Upper lobe of left lung (tissue), 4 donors: ENCODE measurements at regions not wholly inside any gene's neighbourhood (a gene's known extent, or its start where the extent isn't known, plus 50 kb on each side); places are given as distances from the start of the nearest gene placed in this dataset.
"Not testable (repeated sequence)": the region's sequence is repeated elsewhere in the genome, so short reads cannot be mapped to it uniquely, and the experiment has no call there.

Experiments
- EP300 ChIP-seq, 4 donors: sonication (generic); formaldehyde crosslinking; IDR thresholded peaks; one replicate each; pipeline ENCODE4 v1.5.1; 2017; ENCODE audit warnings: antibody characterized with exemption in 4 of 4, control low read depth in 2 of 4
- POLR2A ChIP-seq, 4 donors: fragments of 450-650 bp; IDR thresholded peaks; one replicate each; pipeline ENCODE4 v1.5.1; 2016 to 2017; ENCODE audit warnings: antibody characterized with exemption in 4 of 4, mild to moderate bottlenecking in 2 of 4
- POLR2AphosphoS5 ChIP-seq, 2 donors: sonication (generic); formaldehyde crosslinking; IDR thresholded peaks; one replicate each; pipeline ENCODE4 v1.5.1; 2017; ENCODE audit warnings: antibody characterized with exemption in 2 of 2
- TF ChIP-seq, protein P1 (sequence below), 6 experiments: fragments of 450-650 bp in 4 of 6; fragments of 200-600 bp in 2 of 6; sonication (generic) in 2 of 6; IDR thresholded peaks; one replicate each; pipeline ENCODE4 v1.5.1; 2016 to 2019; ENCODE audit warnings: antibody characterized with exemption in 6 of 6

DNA sequence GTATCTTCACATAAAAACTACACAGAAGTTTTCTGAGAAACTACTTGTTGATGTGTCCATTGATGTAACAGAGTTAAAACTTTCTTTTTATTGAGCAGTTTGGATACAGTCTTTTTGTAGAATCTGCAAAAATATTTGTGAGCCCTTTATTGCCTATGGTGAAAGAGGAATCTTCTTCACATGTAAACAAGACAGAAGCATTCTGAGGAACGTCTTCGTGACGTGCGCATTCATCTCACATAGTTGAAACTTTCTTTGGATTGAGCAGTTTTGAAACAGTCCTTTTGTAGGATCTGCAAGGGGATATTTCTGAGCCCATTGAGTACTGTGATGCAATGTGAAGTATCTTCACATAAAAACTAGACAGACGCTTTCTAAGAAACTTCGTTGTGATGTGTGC lies 3023.6 kb downstream of the TUBA3C start:
- TF ChIP-seq, protein P1, sequence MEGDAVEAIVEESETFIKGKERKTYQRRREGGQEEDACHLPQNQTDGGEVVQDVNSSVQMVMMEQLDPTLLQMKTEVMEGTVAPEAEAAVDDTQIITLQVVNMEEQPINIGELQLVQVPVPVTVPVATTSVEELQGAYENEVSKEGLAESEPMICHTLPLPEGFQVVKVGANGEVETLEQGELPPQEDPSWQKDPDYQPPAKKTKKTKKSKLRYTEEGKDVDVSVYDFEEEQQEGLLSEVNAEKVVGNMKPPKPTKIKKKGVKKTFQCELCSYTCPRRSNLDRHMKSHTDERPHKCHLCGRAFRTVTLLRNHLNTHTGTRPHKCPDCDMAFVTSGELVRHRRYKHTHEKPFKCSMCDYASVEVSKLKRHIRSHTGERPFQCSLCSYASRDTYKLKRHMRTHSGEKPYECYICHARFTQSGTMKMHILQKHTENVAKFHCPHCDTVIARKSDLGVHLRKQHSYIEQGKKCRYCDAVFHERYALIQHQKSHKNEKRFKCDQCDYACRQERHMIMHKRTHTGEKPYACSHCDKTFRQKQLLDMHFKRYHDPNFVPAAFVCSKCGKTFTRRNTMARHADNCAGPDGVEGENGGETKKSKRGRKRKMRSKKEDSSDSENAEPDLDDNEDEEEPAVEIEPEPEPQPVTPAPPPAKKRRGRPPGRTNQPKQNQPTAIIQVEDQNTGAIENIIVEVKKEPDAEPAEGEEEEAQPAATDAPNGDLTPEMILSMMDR (IDR thresholded peaks at IDR 0.05): not testable (repeated sequence)
- not testable (repeated sequence) for TF ChIP-seq POLR2A, EP300, POLR2AphosphoS5 (IDR thresholded peaks at IDR 0.05)
